ENCODE measurements at regions not wholly inside any gene's neighbourhood (a gene's known extent, or its start where the extent isn't known, plus 50 kb on each side); places are given as distances from the start of the nearest gene placed in this dataset.
"Not testable (repeated sequence)": the region's sequence is repeated elsewhere in the genome, so short reads cannot be mapped to it uniquely, and the experiment has no call there.

- TF ChIP-seq SP1 (IDR thresholded peaks at IDR 0.05); SUZ12 (IDR thresholded peaks at IDR 0.05); FOXM1 (IDR thresholded peaks at IDR 0.05; ENCODE audit: borderline replicate concordance); FOXA1 (IDR thresholded peaks at IDR 0.05): not testable (repeated sequence)
Measured at GRCh38 chr16:46394963-46395362, 226.2 kb downstream of the SHCBP1 start.

Measured in HEK293T (cell line).